NB4 (cell line): ENCODE measurements at regions not wholly inside any gene's neighbourhood (a gene's known extent, or its start where the extent isn't known, plus 50 kb on each side); places are given as distances from the start of the nearest gene placed in this dataset.

Source experiments
- MYC ChIP-seq: IDR thresholded peaks from 2 replicates; pipeline ENCODE4 v1.6.1; 2011; ENCODE audit warnings: low read depth, low read length
- TF ChIP-seq, protein P1 (sequence below): IDR thresholded peaks from one replicate; pipeline ENCODE4 v1.5.1; 2012; ENCODE audit warnings: low read depth, low read length

DNA sequence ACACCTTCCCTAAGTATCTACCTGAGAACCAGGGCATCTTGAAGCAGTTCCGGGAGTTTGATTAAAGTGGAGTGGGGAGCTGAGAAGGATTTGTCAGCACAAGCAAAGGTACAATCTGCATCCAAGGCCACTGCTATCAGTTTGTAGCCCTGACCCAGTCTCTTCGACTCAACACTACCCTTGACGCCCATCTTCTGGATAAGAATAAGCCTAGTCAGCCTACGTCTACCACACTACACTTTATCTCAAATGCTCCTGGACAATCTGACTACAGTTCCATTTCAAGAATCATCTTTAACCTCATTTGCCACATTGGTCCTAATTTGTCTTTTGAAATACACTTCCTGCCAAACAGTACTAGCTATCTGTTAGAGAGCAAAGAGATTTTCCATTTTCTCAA lies 134.1 kb upstream of the C1GALT1 start:
- TF ChIP-seq, protein P1, sequence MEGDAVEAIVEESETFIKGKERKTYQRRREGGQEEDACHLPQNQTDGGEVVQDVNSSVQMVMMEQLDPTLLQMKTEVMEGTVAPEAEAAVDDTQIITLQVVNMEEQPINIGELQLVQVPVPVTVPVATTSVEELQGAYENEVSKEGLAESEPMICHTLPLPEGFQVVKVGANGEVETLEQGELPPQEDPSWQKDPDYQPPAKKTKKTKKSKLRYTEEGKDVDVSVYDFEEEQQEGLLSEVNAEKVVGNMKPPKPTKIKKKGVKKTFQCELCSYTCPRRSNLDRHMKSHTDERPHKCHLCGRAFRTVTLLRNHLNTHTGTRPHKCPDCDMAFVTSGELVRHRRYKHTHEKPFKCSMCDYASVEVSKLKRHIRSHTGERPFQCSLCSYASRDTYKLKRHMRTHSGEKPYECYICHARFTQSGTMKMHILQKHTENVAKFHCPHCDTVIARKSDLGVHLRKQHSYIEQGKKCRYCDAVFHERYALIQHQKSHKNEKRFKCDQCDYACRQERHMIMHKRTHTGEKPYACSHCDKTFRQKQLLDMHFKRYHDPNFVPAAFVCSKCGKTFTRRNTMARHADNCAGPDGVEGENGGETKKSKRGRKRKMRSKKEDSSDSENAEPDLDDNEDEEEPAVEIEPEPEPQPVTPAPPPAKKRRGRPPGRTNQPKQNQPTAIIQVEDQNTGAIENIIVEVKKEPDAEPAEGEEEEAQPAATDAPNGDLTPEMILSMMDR: no peak
- no peak for TF ChIP-seq MYC
